ENCODE measurements at regions not wholly inside any gene's neighbourhood (a gene's known extent, or its start where the extent isn't known, plus 50 kb on each side); places are given as distances from the start of the nearest gene placed in this dataset.
"Not testable (repeated sequence)": the region's sequence is repeated elsewhere in the genome, so short reads cannot be mapped to it uniquely, and the experiment has no call there.

DNA sequence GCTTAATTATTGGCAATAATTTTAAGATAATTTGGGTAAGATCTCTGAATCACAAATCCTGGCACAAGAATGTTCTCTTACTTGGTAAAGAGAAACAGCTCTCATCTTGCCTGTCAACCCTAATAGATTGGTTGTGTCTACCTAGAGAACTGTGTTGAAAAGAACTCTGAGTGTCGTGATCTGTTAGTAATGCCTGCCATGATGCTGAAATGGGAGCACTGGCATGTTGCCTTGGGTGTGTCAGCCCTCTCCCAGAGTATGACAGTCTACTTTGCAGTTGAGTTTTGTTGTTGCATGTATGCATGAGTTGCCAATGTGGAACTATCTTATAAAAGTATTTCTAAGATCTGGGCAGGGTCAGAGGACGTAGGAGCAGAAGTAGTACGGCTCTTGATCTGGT, 221.4 kb downstream of the MAF start:
- no peaks in the 10 kb centered on the region for H4K20me1 ChIP-seq (replicated peaks; ENCODE audit: insufficient read depth)
- H3K9me2 ChIP-seq (ENCODE audit: insufficient read depth): peaks cover 3% of the 10 kb centered on the region; the same call in 1 of the 2 replicates
- no peaks in the 10 kb centered on the region for H3K27me3 ChIP-seq (ENCODE audit: insufficient read depth)
- H2AFZ ChIP-seq: no peak overlapping the region
- H3K4me1 Mint-ChIP-seq: no peaks in the 10 kb centered on the region
- no peak for TF ChIP-seq ETS1 (IDR thresholded peaks at IDR 0.05)
- no peak for TF ChIP-seq EZH2 (IDR thresholded peaks at IDR 0.05; ENCODE audit: low read depth, unreplicated experiment)
- no peak for TF ChIP-seq JUNB (IDR thresholded peaks at IDR 0.05; ENCODE audit: unreplicated experiment)
- no peak for TF ChIP-seq REST (IDR thresholded peaks at IDR 0.05; ENCODE audit: unreplicated experiment)
- no peak for TF ChIP-seq ZNF114 (CRISPR knock-in tag; IDR thresholded peaks at IDR 0.05)
- TF ChIP-seq STAT1 (IDR thresholded peaks at IDR 0.05; ENCODE audit: unreplicated experiment): no peak
- no peak for TF ChIP-seq CREB1 (CRISPR knock-in tag; IDR thresholded peaks at IDR 0.05; ENCODE audit: low read depth)
- TF ChIP-seq, protein P1, sequence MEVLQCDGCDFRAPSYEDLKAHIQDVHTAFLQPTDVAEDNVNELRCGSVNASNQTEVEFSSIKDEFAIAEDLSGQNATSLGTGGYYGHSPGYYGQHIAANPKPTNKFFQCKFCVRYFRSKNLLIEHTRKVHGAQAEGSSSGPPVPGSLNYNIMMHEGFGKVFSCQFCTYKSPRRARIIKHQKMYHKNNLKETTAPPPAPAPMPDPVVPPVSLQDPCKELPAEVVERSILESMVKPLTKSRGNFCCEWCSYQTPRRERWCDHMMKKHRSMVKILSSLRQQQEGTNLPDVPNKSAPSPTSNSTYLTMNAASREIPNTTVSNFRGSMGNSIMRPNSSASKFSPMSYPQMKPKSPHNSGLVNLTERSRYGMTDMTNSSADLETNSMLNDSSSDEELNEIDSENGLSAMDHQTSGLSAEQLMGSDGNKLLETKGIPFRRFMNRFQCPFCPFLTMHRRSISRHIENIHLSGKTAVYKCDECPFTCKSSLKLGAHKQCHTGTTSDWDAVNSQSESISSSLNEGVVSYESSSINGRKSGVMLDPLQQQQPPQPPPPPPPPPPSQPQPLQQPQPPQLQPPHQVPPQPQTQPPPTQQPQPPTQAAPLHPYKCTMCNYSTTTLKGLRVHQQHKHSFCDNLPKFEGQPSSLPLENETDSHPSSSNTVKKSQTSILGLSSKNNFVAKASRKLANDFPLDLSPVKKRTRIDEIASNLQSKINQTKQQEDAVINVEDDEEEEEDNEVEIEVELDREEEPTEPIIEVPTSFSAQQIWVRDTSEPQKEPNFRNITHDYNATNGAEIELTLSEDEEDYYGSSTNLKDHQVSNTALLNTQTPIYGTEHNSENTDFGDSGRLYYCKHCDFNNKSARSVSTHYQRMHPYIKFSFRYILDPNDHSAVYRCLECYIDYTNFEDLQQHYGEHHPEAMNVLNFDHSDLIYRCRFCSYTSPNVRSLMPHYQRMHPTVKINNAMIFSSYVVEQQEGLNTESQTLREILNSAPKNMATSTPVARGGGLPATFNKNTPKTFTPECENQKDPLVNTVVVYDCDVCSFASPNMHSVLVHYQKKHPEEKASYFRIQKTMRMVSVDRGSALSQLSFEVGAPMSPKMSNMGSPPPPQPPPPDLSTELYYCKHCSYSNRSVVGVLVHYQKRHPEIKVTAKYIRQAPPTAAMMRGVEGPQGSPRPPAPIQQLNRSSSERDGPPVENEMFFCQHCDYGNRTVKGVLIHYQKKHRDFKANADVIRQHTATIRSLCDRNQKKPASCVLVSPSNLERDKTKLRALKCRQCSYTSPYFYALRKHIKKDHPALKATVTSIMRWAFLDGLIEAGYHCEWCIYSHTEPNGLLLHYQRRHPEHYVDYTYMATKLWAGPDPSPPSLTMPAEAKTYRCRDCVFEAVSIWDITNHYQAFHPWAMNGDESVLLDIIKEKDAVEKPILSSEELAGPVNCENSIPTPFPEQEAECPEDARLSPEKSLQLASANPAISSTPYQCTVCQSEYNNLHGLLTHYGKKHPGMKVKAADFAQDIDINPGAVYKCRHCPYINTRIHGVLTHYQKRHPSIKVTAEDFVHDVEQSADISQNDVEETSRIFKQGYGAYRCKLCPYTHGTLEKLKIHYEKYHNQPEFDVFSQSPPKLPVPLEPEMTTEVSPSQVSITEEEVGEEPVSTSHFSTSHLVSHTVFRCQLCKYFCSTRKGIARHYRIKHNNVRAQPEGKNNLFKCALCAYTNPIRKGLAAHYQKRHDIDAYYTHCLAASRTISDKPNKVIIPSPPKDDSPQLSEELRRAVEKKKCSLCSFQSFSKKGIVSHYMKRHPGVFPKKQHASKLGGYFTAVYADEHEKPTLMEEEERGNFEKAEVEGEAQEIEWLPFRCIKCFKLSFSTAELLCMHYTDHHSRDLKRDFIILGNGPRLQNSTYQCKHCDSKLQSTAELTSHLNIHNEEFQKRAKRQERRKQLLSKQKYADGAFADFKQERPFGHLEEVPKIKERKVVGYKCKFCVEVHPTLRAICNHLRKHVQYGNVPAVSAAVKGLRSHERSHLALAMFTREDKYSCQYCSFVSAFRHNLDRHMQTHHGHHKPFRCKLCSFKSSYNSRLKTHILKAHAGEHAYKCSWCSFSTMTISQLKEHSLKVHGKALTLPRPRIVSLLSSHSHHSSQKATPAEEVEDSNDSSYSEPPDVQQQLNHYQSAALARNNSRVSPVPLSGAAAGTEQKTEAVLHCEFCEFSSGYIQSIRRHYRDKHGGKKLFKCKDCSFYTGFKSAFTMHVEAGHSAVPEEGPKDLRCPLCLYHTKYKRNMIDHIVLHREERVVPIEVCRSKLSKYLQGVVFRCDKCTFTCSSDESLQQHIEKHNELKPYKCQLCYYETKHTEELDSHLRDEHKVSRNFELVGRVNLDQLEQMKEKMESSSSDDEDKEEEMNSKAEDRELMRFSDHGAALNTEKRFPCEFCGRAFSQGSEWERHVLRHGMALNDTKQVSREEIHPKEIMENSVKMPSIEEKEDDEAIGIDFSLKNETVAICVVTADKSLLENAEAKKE (CRISPR knock-in tag; IDR thresholded peaks at IDR 0.05): no peak
- no peak overlapping the region for H3K27ac Mint-ChIP-seq
- H3K36me3 Mint-ChIP-seq (ENCODE audit: low read depth): peaks cover 3% of the 10 kb centered on the region; the same call in 1 of the 3 replicates
- H3K4me2 ChIP-seq: no peak overlapping the region
- no peak overlapping the region for H3K4me3 Mint-ChIP-seq
- no peaks in the 10 kb centered on the region for H3K36me3 ChIP-seq (ENCODE audit: insufficient read depth)
- no peak overlapping the region for H3K27ac ChIP-seq (ENCODE audit: low read depth)
- ATAC-seq: no peak
- no peaks in the 10 kb centered on the region for H3K4me1 ChIP-seq (ENCODE audit: insufficient read depth)
- no peaks in the 10 kb centered on the region for H3K79me2 ChIP-seq (replicated peaks; ENCODE audit: insufficient read depth)
- H3F3A ChIP-seq (replicated peaks; ENCODE audit: low read depth): no peaks in the 10 kb centered on the region
- H3K4me3 ChIP-seq: no peak overlapping the region
- peaks cover 3% of the 10 kb centered on the region for H3K27me3 Mint-ChIP-seq (ENCODE audit: insufficient read depth, low read depth, poor library complexity)
- DNase-seq (ENCODE audit: low spot score): no peak
- peaks cover 7% of the 10 kb centered on the region; the same call in 2 of the 3 replicates for H3K9me3 Mint-ChIP-seq

DNA sequence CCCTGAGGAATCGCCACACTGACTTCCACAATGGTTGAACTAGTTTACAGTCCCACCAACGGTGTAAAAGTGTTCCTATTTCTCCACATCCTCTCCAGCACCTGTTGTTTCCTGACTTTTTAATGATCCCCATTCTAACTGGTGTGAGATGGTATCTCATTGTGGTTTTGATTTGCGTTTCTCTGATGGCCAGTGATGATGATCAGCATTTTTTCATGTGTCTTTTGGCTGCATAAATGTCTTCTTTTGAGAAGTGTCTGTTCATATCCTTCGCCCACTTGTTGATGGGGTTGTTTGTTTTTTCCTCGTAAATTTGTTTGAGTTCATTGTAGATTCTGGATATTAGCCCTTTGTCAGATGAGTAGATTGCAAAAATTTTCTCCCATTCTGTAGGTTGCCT, 223.5 kb downstream of the MAF start:
- not testable (repeated sequence) for H3K27me3 ChIP-seq (ENCODE audit: insufficient read depth); H3F3A ChIP-seq (replicated peaks; ENCODE audit: low read depth); H4K20me1 ChIP-seq (replicated peaks; ENCODE audit: insufficient read depth); H3K4me3 ChIP-seq; H3K4me1 Mint-ChIP-seq; ATAC-seq; H3K4me3 Mint-ChIP-seq; DNase-seq (ENCODE audit: low spot score); H3K27me3 Mint-ChIP-seq (ENCODE audit: insufficient read depth, low read depth, poor library complexity); H3K79me2 ChIP-seq (replicated peaks; ENCODE audit: insufficient read depth); H3K4me1 ChIP-seq (ENCODE audit: insufficient read depth); H2AFZ ChIP-seq; H3K36me3 ChIP-seq (ENCODE audit: insufficient read depth); H3K9me2 ChIP-seq (ENCODE audit: insufficient read depth); H3K36me3 Mint-ChIP-seq (ENCODE audit: low read depth); H3K27ac ChIP-seq (ENCODE audit: low read depth); H3K9me3 Mint-ChIP-seq; H3K27ac Mint-ChIP-seq; H3K4me2 ChIP-seq
